C4-2B (cell line): ENCODE measurements at regions not wholly inside any gene's neighbourhood (a gene's known extent, or its start where the extent isn't known, plus 50 kb on each side); places are given as distances from the start of the nearest gene placed in this dataset.
A peak's percentile ranks its signal among the peaks of the same experiment; 100 is the strongest.

ENCODE experiments used
- H3K27ac ChIP-seq: fragments of 450-650 bp; 2 replicates; pipeline ENCODE4 v1.5.1; 2017
- ZFX ChIP-seq: fragments of 450-650 bp; IDR thresholded peaks from 2 replicates; pipeline ENCODE4 v1.6.1; 2017
- TF ChIP-seq, protein P1 (sequence below): fragments of 450-650 bp; conservative IDR thresholded peaks from 2 replicates; pipeline ENCODE4 v1.5.1; 2017; ENCODE audit warnings: mild to moderate bottlenecking

DNA sequence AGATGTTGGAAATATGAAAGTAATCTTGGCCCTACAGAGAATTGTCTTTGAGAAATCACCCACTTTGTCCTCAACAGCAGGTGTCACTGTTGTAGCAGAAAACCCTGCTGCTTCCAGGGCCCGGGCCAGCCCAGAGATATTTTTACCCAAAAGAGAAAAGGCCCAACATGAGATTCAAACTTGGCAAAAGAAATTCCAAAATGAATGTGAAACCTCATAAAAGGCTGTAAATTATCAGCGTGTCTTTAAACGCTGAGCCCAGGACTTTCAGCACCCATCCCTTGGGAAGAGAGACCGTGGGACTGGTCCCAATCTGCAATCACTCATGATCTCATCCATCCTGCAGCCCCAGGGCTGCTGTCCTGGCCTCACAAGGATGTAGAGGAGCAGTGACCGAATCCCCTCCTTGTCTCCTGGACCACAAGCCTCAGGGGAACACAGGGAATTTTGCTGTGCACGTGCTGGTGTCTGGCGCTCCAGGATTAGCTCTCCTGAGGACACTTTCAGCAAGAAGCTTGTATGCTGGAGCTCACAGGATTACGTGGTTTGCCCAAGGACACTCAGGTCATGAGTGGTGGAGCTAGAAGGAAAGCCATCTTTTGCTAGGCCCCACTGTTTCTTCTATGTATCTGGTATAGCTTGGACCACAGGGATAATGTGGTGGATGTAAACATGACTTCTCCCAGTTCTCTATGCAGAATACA lies 202.1 kb downstream of the RNF144A start:
- TF ChIP-seq ZFX = no peak
- TF ChIP-seq, protein P1, sequence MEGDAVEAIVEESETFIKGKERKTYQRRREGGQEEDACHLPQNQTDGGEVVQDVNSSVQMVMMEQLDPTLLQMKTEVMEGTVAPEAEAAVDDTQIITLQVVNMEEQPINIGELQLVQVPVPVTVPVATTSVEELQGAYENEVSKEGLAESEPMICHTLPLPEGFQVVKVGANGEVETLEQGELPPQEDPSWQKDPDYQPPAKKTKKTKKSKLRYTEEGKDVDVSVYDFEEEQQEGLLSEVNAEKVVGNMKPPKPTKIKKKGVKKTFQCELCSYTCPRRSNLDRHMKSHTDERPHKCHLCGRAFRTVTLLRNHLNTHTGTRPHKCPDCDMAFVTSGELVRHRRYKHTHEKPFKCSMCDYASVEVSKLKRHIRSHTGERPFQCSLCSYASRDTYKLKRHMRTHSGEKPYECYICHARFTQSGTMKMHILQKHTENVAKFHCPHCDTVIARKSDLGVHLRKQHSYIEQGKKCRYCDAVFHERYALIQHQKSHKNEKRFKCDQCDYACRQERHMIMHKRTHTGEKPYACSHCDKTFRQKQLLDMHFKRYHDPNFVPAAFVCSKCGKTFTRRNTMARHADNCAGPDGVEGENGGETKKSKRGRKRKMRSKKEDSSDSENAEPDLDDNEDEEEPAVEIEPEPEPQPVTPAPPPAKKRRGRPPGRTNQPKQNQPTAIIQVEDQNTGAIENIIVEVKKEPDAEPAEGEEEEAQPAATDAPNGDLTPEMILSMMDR = peak; percentile 70
- no peak overlapping the region for H3K27ac ChIP-seq

- no peak overlapping the region for H3K27ac ChIP-seq
- no peak for TF ChIP-seq ZFX
- TF ChIP-seq, protein P1 = no peak
Measured at GRCh38 chr2:7121851-7122250, 204.6 kb downstream of the RNF144A start.

DNA sequence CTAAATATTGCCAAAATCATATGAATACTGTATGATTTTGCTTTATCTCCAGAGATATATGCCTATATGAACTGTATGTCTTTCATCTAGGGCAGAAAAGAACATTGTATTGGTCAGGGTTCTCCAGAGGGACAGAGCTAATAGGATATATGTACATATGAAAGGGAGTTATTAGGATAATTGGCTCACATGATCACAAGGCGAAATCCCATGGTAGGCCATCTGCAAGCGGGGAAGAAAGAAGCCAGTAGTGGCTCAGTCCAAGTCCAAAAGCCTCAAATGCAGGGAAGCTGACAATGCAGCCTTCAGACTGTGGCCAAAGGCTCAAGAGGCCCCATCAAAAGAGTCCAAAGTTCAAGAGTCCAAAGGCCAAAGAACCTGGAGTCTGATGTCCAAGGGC lies 209.9 kb downstream of the RNF144A start:
- H3K27ac ChIP-seq = no peak overlapping the region
- TF ChIP-seq, protein P1 = no peak
- TF ChIP-seq ZFX = no peak

GRCh38 chr2:7127687-7128086 lies 210.5 kb downstream of the RNF144A start:
- no peak overlapping the region for H3K27ac ChIP-seq
- TF ChIP-seq, protein P1 = no peak
- TF ChIP-seq ZFX = no peak

DNA sequence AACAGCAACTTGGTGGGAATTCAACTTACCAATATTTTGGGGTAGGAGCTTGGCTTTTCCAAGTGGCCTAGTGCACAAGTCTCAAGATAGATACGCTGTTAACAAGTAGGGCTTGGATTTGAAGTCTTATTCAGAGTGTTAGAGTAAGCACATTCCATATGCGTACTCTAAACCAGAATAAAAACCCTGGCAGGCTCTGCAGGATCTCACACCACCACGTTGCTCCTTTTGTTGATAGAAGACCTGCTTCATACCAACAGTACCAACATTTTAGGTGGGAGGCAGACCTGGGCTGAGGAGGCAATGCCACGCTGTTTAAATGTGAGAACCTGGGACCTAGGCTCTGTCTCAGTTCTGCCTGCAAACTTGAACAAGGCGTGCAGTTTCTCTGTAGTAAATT lies 214.0 kb downstream of the RNF144A start:
- H3K27ac ChIP-seq = no peak overlapping the region
- TF ChIP-seq ZFX = no peak
- TF ChIP-seq, protein P1 = no peak

- H3K27ac ChIP-seq = no peak overlapping the region
Measured at GRCh38 chr2:7132753-7133152, 215.5 kb downstream of the RNF144A start.

GRCh38 chr2:7133521-7133920 lies 216.3 kb downstream of the RNF144A start:
- TF ChIP-seq ZFX = no peak
- TF ChIP-seq, protein P1 = no peak; the same call in 1 of the 2 replicates

More at GRCh38 chr2:7132753-7133152, 215.5 kb downstream of the RNF144A start:
- TF ChIP-seq, protein P1 = no peak
- TF ChIP-seq ZFX = no peak

More at GRCh38 chr2:7133521-7133920, 216.3 kb downstream of the RNF144A start:
- H3K27ac ChIP-seq = no peak overlapping the region
